Rectal smooth muscle tissue (tissue), 1 donor: ENCODE measurements at regions not wholly inside any gene's neighbourhood (a gene's known extent, or its start where the extent isn't known, plus 50 kb on each side); places are given as distances from the start of the nearest gene placed in this dataset.

Experiments used
- H3K27ac ChIP-seq: one replicate; pipeline ENCODE4 v1.7.0; 2013; ENCODE audit warnings: low read depth, low read length, inconsistent platforms
- H3K27me3 ChIP-seq: one replicate; pipeline ENCODE4 v1.7.0; 2013; ENCODE audit warnings: low read length; ENCODE audit not compliant: control insufficient read depth, insufficient read depth
- H3K36me3 ChIP-seq: one replicate; pipeline ENCODE4 v1.7.0; 2013; ENCODE audit warnings: low read length; ENCODE audit not compliant: control insufficient read depth, insufficient read depth
- H3K4me1 ChIP-seq: one replicate; pipeline ENCODE4 v1.7.0; 2013; ENCODE audit warnings: low read length; ENCODE audit not compliant: control insufficient read depth, insufficient read depth
- H3K4me3 ChIP-seq: one replicate; pipeline ENCODE4 v1.7.0; 2013; ENCODE audit warnings: low read length
- H3K9ac ChIP-seq: one replicate; pipeline ENCODE4 v1.7.0; 2013; ENCODE audit warnings: low read length

DNA sequence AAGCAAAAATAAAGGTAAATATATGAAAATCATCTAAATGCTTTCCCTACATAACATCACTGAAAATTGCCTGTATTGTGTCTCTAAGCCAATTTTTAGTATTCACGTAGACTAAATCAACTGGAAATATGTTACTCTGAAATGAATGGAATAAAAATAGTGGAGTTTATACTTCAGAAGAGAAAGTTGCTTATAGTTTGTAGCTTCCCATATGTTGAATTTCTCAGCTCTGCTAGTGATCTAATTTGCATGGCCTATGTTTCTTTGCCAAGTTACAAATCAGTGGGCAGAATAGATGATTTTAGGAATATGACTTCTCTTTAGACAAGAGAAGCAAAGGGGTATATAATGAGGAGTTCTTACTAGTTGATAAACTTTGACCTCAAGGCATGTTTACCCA is 850.2 kb downstream of the OLFM4 start:
- Histone ChIP-seq H3K36me3 (no peaks in the 10 kb centered on the region), H3K4me1 (no peaks in the 10 kb centered on the region), H3K27me3 (no peaks in the 10 kb centered on the region), H3K9ac (no peak overlapping the region), H3K4me3 (no peak overlapping the region), H3K27ac (no peak overlapping the region)

DNA sequence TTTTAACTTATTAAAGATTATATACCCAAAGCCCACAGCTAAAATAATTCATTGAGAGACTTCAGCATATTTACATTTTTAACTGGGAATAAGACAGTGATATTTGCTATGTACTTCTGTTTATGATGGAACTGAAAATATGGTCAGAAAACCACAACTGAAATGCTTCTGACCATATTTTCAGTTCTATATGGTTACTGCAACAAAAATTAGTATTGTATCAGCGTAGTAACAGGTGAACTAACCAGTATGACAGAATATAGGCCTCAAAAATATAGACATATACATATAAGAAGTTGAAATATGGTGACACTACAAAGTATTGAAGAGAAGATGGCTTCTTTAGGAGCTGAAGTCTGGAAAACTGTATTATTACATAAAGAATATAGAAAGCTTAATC is 857.4 kb downstream of the OLFM4 start:
- Histone ChIP-seq H3K9ac (no peak overlapping the region), H3K27ac (no peak overlapping the region), H3K36me3 (no peaks in the 10 kb centered on the region), H3K27me3 (no peaks in the 10 kb centered on the region), H3K4me3 (no peak overlapping the region), H3K4me1 (no peaks in the 10 kb centered on the region)

DNA sequence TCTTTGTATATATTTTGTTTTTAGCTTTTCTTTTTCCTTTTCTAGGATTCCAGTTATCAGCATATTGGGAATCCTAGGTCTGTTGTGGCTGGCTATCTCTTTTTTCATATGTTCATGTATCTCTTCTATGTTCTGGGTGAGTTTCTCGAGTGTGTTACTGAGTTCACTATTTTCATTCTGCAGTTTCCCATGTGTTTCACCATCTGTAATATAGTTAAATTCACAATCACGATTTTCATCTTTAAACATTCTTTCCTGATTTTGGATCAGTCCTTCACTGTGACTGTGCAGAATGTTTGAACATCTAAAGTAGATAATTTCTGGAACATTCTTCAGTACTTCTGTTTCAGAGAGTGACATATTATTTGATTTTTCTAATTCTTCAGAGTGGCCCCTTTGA is 862.1 kb downstream of the OLFM4 start:
- no peak overlapping the region for H3K9ac ChIP-seq
- no peak overlapping the region for H3K27ac ChIP-seq
- H3K4me3 ChIP-seq, result no peak overlapping the region
- no peaks in the 10 kb centered on the region for H3K27me3 ChIP-seq
- no peaks in the 10 kb centered on the region for H3K36me3 ChIP-seq
- no peaks in the 10 kb centered on the region for H3K4me1 ChIP-seq

DNA sequence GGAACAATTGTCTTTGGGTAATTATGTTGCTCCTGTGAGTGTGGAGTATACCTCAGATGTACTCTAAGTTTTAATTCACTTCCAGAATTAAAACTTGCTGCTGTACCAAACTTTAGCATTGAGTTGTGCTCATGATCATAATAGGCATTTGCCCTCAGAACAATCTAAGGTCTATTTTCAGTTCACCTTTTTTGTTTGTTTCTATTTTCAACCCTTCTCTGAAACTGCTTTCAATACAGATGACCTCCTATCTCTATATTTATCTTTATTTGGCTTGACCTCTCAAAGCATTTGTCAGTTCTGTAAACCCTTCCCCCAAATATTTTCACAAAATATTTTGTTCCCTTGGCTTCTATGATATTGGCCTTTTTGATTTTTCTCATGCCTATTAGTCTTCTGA is 873.0 kb downstream of the OLFM4 start:
- no peak overlapping the region for H3K4me3 ChIP-seq
- H3K36me3 ChIP-seq, result no peaks in the 10 kb centered on the region
- H3K27me3 ChIP-seq, result no peaks in the 10 kb centered on the region
- H3K27ac ChIP-seq, result no peak overlapping the region
- H3K4me1 ChIP-seq, result no peaks in the 10 kb centered on the region
- no peak overlapping the region for H3K9ac ChIP-seq

DNA sequence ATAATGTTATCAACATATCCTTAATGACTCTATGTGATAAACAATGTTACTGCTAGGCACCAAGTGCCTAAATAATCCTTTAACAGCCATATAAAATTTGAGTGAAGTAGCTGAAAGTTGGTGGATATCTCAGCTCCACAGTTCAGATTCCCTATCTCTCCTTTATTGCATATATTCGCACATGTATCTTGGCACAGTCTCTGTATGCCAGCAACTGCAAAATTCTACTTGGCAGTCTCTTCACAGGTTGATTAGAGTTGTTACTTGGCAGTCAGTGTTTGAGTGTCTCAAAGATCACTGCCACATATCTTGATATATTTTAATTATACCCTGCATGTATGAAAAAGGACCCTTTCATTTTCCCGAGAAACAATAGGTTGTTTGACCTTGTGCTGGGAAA is 879.3 kb downstream of the OLFM4 start:
- no peak overlapping the region for H3K27ac ChIP-seq
- no peaks in the 10 kb centered on the region for H3K27me3 ChIP-seq
- no peak overlapping the region for H3K9ac ChIP-seq
- no peak overlapping the region for H3K4me3 ChIP-seq
- no peaks in the 10 kb centered on the region for H3K4me1 ChIP-seq
- H3K36me3 ChIP-seq, result no peaks in the 10 kb centered on the region

DNA sequence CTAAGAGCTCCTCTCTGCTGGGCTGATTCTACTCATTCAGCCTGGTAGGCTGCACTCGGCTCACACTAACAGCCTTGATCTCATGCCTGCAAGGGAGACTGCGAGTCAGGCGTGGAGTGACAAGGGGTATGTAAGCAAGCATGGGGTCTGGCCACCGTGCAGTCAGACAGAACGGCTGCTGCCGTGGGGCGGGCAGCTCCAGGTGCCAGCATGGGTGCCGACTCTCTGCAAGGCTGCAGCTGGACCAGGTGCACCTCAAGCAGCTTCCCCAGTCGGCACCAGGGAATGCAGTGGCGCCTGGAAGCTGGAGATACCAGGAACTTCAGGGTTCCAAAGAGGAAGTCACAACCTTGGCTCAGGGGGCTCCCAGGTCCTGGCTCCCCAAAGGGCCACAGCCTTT is 892.3 kb downstream of the OLFM4 start:
- no peak overlapping the region for H3K9ac ChIP-seq
- H3K36me3 ChIP-seq, result no peaks in the 10 kb centered on the region
- no peaks in the 10 kb centered on the region for H3K4me1 ChIP-seq
- H3K27ac ChIP-seq, result no peak overlapping the region
- H3K4me3 ChIP-seq, result no peak overlapping the region
- H3K27me3 ChIP-seq, result no peaks in the 10 kb centered on the region

DNA sequence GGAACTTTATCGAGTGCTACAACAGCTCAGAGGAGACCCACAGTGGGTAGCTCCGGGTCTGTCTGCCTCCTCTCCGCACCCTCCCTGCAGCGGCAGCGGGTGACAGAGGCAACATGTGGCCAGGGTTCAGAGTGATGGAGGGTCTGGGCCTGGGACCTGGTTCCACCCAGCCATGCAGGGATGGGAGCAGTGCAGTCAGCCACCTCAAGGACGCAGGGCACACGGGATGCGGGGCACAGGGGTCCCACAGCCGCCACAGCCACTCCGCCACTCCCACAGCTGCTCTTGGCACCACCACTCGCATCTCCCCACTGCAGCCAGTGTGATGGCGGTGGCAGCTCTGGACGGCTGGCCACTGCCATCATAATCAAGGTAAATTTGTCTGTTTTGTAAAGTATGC is 892.9 kb downstream of the OLFM4 start:
- H3K36me3 ChIP-seq, result no peaks in the 10 kb centered on the region
- no peak overlapping the region for H3K9ac ChIP-seq
- no peaks in the 10 kb centered on the region for H3K4me1 ChIP-seq
- H3K4me3 ChIP-seq, result no peak overlapping the region
- no peaks in the 10 kb centered on the region for H3K27me3 ChIP-seq
- no peak overlapping the region for H3K27ac ChIP-seq

DNA sequence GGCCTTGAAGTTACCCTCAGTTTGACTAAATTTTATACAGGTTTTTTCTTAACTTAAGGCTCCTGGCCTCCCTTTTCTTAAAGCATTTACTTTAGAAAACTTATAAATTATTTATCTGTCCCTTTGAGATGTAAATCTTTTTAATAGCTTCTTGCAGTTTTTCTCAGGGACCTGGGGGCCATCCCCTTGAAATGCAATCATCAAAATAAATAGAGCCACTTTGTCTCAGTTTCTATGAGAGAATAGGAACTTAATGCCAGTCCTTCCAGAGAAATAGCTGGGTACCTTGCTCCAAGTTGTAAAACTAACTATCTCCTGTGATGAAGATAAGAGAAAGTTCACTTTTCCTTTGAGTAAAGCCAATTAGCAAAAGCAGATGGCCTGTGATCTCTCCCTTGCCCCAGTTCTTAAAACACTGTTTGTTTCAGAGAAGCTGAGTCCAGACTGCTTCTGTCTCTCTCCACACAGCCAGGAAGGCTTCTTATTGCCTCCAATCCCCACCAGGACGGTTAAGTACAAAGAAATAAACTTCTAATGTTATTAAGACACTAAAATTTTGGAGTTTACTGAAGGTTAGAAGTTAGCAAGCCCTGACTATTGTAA is 913.1 kb downstream of the OLFM4 start:
- H3K9ac ChIP-seq, result no peak overlapping the region
- no peaks in the 10 kb centered on the region for H3K36me3 ChIP-seq
- H3K27me3 ChIP-seq, result no peaks in the 10 kb centered on the region
- no peaks in the 10 kb centered on the region for H3K4me1 ChIP-seq
- no peak overlapping the region for H3K4me3 ChIP-seq
- H3K27ac ChIP-seq, result no peak overlapping the region

DNA sequence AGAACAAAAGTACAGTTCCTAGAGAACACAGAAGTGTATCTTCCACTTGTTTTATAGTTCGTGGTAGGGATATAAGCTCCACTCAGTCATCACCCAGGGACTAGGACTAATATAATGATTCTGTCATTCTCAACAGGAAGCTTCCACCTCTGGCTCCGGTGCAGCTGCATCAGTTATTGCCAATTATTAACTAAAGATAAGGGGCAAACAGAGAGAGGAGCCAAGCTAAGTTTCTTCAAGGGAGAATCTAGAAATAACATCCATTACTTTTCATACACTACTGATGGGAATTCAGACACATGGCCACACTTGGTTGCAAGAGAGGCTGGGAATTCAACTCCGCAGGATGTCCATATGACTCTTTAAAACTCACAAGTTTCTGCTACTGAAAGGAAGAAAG is 917.9 kb downstream of the OLFM4 start:
- Histone ChIP-seq H3K9ac (no peak overlapping the region), H3K4me1 (no peaks in the 10 kb centered on the region), H3K36me3 (no peaks in the 10 kb centered on the region), H3K27ac (no peak overlapping the region), H3K4me3 (no peak overlapping the region), H3K27me3 (no peaks in the 10 kb centered on the region)

DNA sequence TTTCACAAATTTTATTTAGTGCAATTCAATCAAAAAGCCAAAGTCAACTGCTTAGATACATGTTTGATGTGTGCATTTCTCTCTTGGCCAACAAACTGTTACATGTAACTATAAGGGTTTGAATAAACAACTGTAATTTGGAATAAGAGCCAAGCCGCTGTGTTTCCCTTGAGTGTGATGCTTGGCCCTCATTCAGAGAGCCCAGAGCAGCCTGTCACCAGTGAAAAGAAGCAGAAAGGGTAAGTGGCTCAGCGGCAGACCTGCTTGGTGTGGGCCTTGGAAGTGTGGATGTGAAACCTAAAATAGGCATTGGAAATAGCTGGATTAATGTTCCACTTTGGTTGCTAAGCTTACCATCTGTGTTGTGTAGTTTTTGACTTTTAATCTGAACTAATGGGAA is 924.6 kb downstream of the OLFM4 start:
- Histone ChIP-seq H3K9ac (no peak overlapping the region), H3K27ac (peak overlapping the region; percentile 25), H3K4me1 (no peaks in the 10 kb centered on the region), H3K27me3 (no peaks in the 10 kb centered on the region), H3K4me3 (no peak overlapping the region), H3K36me3 (no peaks in the 10 kb centered on the region)
